GM12865 (cell line): ENCODE measurements at regions not wholly inside any gene's neighbourhood (a gene's known extent, or its start where the extent isn't known, plus 50 kb on each side); places are given as distances from the start of the nearest gene placed in this dataset.

ENCODE experiments used
- DNase-seq: peaks from one replicate; pipeline ENCODE4 v3.0.0; 2010; ENCODE audit warnings: low read depth
- H3K4me3 ChIP-seq: 2 replicates; pipeline ENCODE4 v1.5.1; 2011; ENCODE audit warnings: mild to moderate bottlenecking, low read depth, low read length, control low read depth
- CTCF ChIP-seq: IDR thresholded peaks from 2 replicates; pipeline ENCODE4 v1.5.1; 2011; ENCODE audit warnings: low read length, control low read depth, low read depth, inconsistent platforms; ENCODE audit not compliant: insufficient read depth; ENCODE audit errors: missing control alignments

- no peak for TF ChIP-seq CTCF
- no peak for DNase-seq
- no peak overlapping the region for H3K4me3 ChIP-seq
These were observed 66.7 kb downstream of the BARHL2 start for GRCh38 chr1:90650401-90650800.

- H3K4me3 ChIP-seq: no peak overlapping the region
- no peak for TF ChIP-seq CTCF
- DNase-seq: no peak
These were observed 76.8 kb downstream of the BARHL2 start for GRCh38 chr1:90640325-90640724.

- no peak for TF ChIP-seq CTCF
- DNase-seq: no peak
- H3K4me3 ChIP-seq: no peak overlapping the region
These were observed 94.4 kb downstream of the BARHL2 start for GRCh38 chr1:90622666-90623065.

GRCh38 chr1:90621986-90622385 lies 95.1 kb downstream of the BARHL2 start:
- no peak for DNase-seq
- no peak overlapping the region for H3K4me3 ChIP-seq
- no peak for TF ChIP-seq CTCF

- peak; percentile 31 for DNase-seq
- no peak overlapping the region for H3K4me3 ChIP-seq
- peak; percentile 37 for TF ChIP-seq CTCF
These were observed 100.7 kb downstream of the BARHL2 start for GRCh38 chr1:90616395-90616794.

- no peak for DNase-seq
- peak; percentile 38 for TF ChIP-seq CTCF
- H3K4me3 ChIP-seq: no peak overlapping the region
These were observed 102.2 kb downstream of the BARHL2 start for GRCh38 chr1:90614872-90615271.

- no peak for TF ChIP-seq CTCF
- H3K4me3 ChIP-seq: no peak overlapping the region
- DNase-seq: no peak
These were observed 103.7 kb downstream of the BARHL2 start for GRCh38 chr1:90613371-90613770.
